Uterus (tissue), 3 donors: ENCODE measurements at regions not wholly inside any gene's neighbourhood (a gene's known extent, or its start where the extent isn't known, plus 50 kb on each side); places are given as distances from the start of the nearest gene placed in this dataset.

Experiments
- DNase-seq, 2 donors: peaks; one replicate each; pipeline ENCODE4 v3.0.0-alpha.2; 2019 to 2020
- H3K27ac ChIP-seq, 2 donors: fragments of 200-600 bp; sonication (generic); 1 replicate in 1 of 2; 2 replicates in 1 of 2; pipeline ENCODE4 v1.5.1; 2016 to 2018
- H3K27me3 ChIP-seq, 2 donors: fragments of 200-600 bp; sonication (generic); one replicate each; pipeline ENCODE4 v1.5.1; 2018 to 2019; ENCODE audit warnings: control low read depth in 1 of 2
- H3K36me3 ChIP-seq, 2 donors: fragments of 200-600 bp; sonication (generic); one replicate each; pipeline ENCODE4 v1.5.1; 2019; ENCODE audit warnings: control low read depth in 1 of 2
- H3K4me1 ChIP-seq, 2 donors: fragments of 200-600 bp; sonication (generic); one replicate each; pipeline ENCODE4 v1.5.1; 2018 to 2019; ENCODE audit warnings: control low read depth in 1 of 2
- H3K4me3 ChIP-seq, 2 donors: fragments of 200-600 bp; sonication (generic); 1 replicate in 1 of 2; 2 replicates in 1 of 2; pipeline ENCODE4 v1.5.1; 2018 to 2019; ENCODE audit warnings: mild to moderate bottlenecking in 1 of 2
- H3K9me3 ChIP-seq, 2 donors: fragments of 200-600 bp; sonication (generic); one replicate each; pipeline ENCODE4 v1.5.1; 2019; ENCODE audit warnings: control low read depth in 1 of 2
- CTCF ChIP-seq, 4 experiments: fragments of 200-600 bp in 2 of 4; fragments of 450-650 bp in 2 of 4; sonication (generic) in 2 of 4; IDR thresholded peaks; one replicate each; pipeline ENCODE4 v1.5.1; 2016 to 2019; ENCODE audit warnings: antibody characterized with exemption in 4 of 4, mild to moderate bottlenecking in 2 of 4, moderate library complexity in 1 of 4
- POLR2A ChIP-seq, 2 donors: fragments of 450-650 bp; IDR thresholded peaks; one replicate each; pipeline ENCODE4 v1.6.1; 2016; ENCODE audit warnings: antibody characterized with exemption in 2 of 2, mild to moderate bottlenecking in 1 of 2, moderate library complexity in 1 of 2
- intact Hi-C: fragments of 100-400 bp; cut with DNase I; formaldehyde crosslinking; loops from one replicate; pipeline ENCODE4 v1.15.1; 2023; ENCODE audit warnings: low total_unique reads
- donor health status: DM: yes; HTN: yes; CAD: no.

GRCh38 chr4:125983168-125983567 is 668.4 kb downstream of the FAT4 start:
- H3K36me3 ChIP-seq, result no peaks in the 10 kb centered on the region
- no peak for TF ChIP-seq CTCF (IDR thresholded peaks at IDR 0.05)
- no peak for TF ChIP-seq POLR2A (IDR thresholded peaks at IDR 0.05)
- no peak overlapping the region for H3K4me3 ChIP-seq
- H3K4me1 ChIP-seq, result no peaks in the 10 kb centered on the region
- DNase-seq, result no peak
- no peak overlapping the region for H3K27ac ChIP-seq
- no peaks in the 10 kb centered on the region for H3K9me3 ChIP-seq
- H3K27me3 ChIP-seq, result no peaks in the 10 kb centered on the region
- intact Hi-C loops, result no loop called here

- Histone ChIP-seq H3K36me3 (no peaks in the 10 kb centered on the region), H3K27ac (no peak overlapping the region), H3K27me3 (no peaks in the 10 kb centered on the region), H3K4me1 (no peaks in the 10 kb centered on the region), H3K9me3 (no peaks in the 10 kb centered on the region), H3K4me3 (no peak overlapping the region)
- intact Hi-C loops, result no loop called here
- DNase-seq, result no peak
- no peak for TF ChIP-seq CTCF (IDR thresholded peaks at IDR 0.05)
These were observed 671.1 kb downstream of the FAT4 start for GRCh38 chr4:125985856-125986255.

- intact Hi-C loops, result no loop called here
- no peak for DNase-seq
- no peak overlapping the region for H3K4me3 ChIP-seq
- H3K36me3 ChIP-seq, result no peaks in the 10 kb centered on the region
- no peaks in the 10 kb centered on the region for H3K27me3 ChIP-seq
- no peak for TF ChIP-seq CTCF (IDR thresholded peaks at IDR 0.05)
- TF ChIP-seq POLR2A (IDR thresholded peaks at IDR 0.05), result no peak
- no peaks in the 10 kb centered on the region for H3K9me3 ChIP-seq
- no peaks in the 10 kb centered on the region for H3K4me1 ChIP-seq
- no peak overlapping the region for H3K27ac ChIP-seq
These were observed 671.6 kb downstream of the FAT4 start for GRCh38 chr4:125986307-125986706.

GRCh38 chr4:125988464-125988863 is 673.7 kb downstream of the FAT4 start:
- Histone ChIP-seq H3K9me3 (no peaks in the 10 kb centered on the region), H3K4me3 (no peak overlapping the region), H3K27ac (no peak overlapping the region), H3K4me1 (no peaks in the 10 kb centered on the region), H3K36me3 (no peaks in the 10 kb centered on the region), H3K27me3 (no peaks in the 10 kb centered on the region)
- TF ChIP-seq CTCF (IDR thresholded peaks at IDR 0.05), result no peak
- TF ChIP-seq POLR2A (IDR thresholded peaks at IDR 0.05), result no peak
- DNase-seq, result no peak
- intact Hi-C loops, result no loop called here

- Histone ChIP-seq H3K36me3 (no peaks in the 10 kb centered on the region), H3K4me1 (no peaks in the 10 kb centered on the region), H3K27ac (no peak overlapping the region), H3K9me3 (no peaks in the 10 kb centered on the region), H3K4me3 (no peak overlapping the region), H3K27me3 (no peaks in the 10 kb centered on the region)
- intact Hi-C loops, result no loop called here
- no peak for DNase-seq
- TF ChIP-seq CTCF (IDR thresholded peaks at IDR 0.05), result no peak
These were observed 676.6 kb downstream of the FAT4 start for GRCh38 chr4:125991398-125991797.
